ENCODE measurements at regions not wholly inside any gene's neighbourhood (a gene's known extent, or its start where the extent isn't known, plus 50 kb on each side); places are given as distances from the start of the nearest gene placed in this dataset.

- Mint-ChIP-seq H3K27me3 (ENCODE audit: low read depth, unreplicated experiment) (no peaks in the 10 kb centered on the region), H3K27ac (ENCODE audit: unreplicated experiment) (no peak overlapping the region), H3K4me3 (ENCODE audit: unreplicated experiment) (no peak overlapping the region), H3K36me3 (ENCODE audit: low read depth, unreplicated experiment) (no peaks in the 10 kb centered on the region), H3K4me1 (ENCODE audit: low read depth, unreplicated experiment) (no peaks in the 10 kb centered on the region), H3K9me3 (ENCODE audit: unreplicated experiment) (no peaks in the 10 kb centered on the region)
- Histone ChIP-seq H3K4me3 (ENCODE audit: insufficient read depth, low read depth, low read length) (no peak overlapping the region), H3K36me3 (ENCODE audit: insufficient read depth, low read length) (no peaks in the 10 kb centered on the region), H3K9me3 (ENCODE audit: insufficient read depth, low read depth, low read length) (peaks cover 3% of the 10 kb centered on the region), H3K79me2 (ENCODE audit: insufficient read depth, low read length) (no peaks in the 10 kb centered on the region), H3K9ac (ENCODE audit: low read length) (no peak overlapping the region), H3K27me3 (ENCODE audit: insufficient read depth, low read length) (no peaks in the 10 kb centered on the region), H4K20me1 (ENCODE audit: insufficient read depth, low read length) (no peaks in the 10 kb centered on the region), H3K4me1 (ENCODE audit: insufficient read depth, low read length) (no peaks in the 10 kb centered on the region), H3K27ac (ENCODE audit: low read depth, low read length) (no peak overlapping the region), H2AFZ (ENCODE audit: low read depth, low read length) (no peak overlapping the region), H3K4me2 (ENCODE audit: low read length) (no peak overlapping the region)
- no peak for FAIRE-seq
- TF ChIP-seq EZH2 (IDR thresholded peaks at IDR 0.05; ENCODE audit: insufficient read depth, low read length) = no peak
- no peak for TF ChIP-seq CTCF (IDR thresholded peaks at IDR 0.05; ENCODE audit: insufficient read depth, low read depth, low read length)
- DNase-seq (ENCODE audit: low read depth) = no peak
These were observed 742.1 kb upstream of the MANEA start for GRCh38 chr6:94835264-94835663.

- Mint-ChIP-seq H3K4me1 (ENCODE audit: low read depth, unreplicated experiment) (no peaks in the 10 kb centered on the region), H3K27me3 (ENCODE audit: low read depth, unreplicated experiment) (no peaks in the 10 kb centered on the region), H3K4me3 (ENCODE audit: unreplicated experiment) (no peak overlapping the region), H3K27ac (ENCODE audit: unreplicated experiment) (no peak overlapping the region), H3K36me3 (ENCODE audit: low read depth, unreplicated experiment) (no peaks in the 10 kb centered on the region), H3K9me3 (ENCODE audit: unreplicated experiment) (no peaks in the 10 kb centered on the region)
- Histone ChIP-seq H3K79me2 (ENCODE audit: insufficient read depth, low read length) (no peaks in the 10 kb centered on the region), H3K4me1 (ENCODE audit: insufficient read depth, low read length) (no peaks in the 10 kb centered on the region), H3K9me3 (ENCODE audit: insufficient read depth, low read depth, low read length) (peaks cover 2% of the 10 kb centered on the region), H3K27me3 (ENCODE audit: insufficient read depth, low read length) (no peaks in the 10 kb centered on the region), H2AFZ (ENCODE audit: low read depth, low read length) (no peak overlapping the region), H3K27ac (ENCODE audit: low read depth, low read length) (no peak overlapping the region), H3K4me3 (ENCODE audit: insufficient read depth, low read depth, low read length) (no peak overlapping the region), H3K9ac (ENCODE audit: low read length) (no peak overlapping the region), H3K36me3 (ENCODE audit: insufficient read depth, low read length) (no peaks in the 10 kb centered on the region), H3K4me2 (ENCODE audit: low read length) (no peak overlapping the region), H4K20me1 (ENCODE audit: insufficient read depth, low read length) (no peaks in the 10 kb centered on the region)
- no peak for FAIRE-seq
- DNase-seq (ENCODE audit: low read depth) = no peak
- TF ChIP-seq CTCF (IDR thresholded peaks at IDR 0.05; ENCODE audit: insufficient read depth, low read depth, low read length) (no peak), EZH2 (IDR thresholded peaks at IDR 0.05; ENCODE audit: insufficient read depth, low read length) (no peak)
These were observed 763.5 kb upstream of the MANEA start for GRCh38 chr6:94813806-94814205.

GRCh38 chr6:94801344-94801743 lies 776.0 kb upstream of the MANEA start:
- no peak for TF ChIP-seq EZH2 (IDR thresholded peaks at IDR 0.05; ENCODE audit: insufficient read depth, low read length)
- no peak for TF ChIP-seq CTCF (IDR thresholded peaks at IDR 0.05; ENCODE audit: insufficient read depth, low read depth, low read length)
- DNase-seq (ENCODE audit: low read depth) = no peak
- no peaks in the 10 kb centered on the region for H3K4me1 Mint-ChIP-seq (ENCODE audit: low read depth, unreplicated experiment)

More at GRCh38 chr6:94801344-94801743, 776.0 kb upstream of the MANEA start:
- H3K79me2 ChIP-seq (ENCODE audit: insufficient read depth, low read length) = no peaks in the 10 kb centered on the region
- Mint-ChIP-seq H3K27me3 (ENCODE audit: low read depth, unreplicated experiment) (no peaks in the 10 kb centered on the region), H3K4me3 (ENCODE audit: unreplicated experiment) (no peak overlapping the region), H3K36me3 (ENCODE audit: low read depth, unreplicated experiment) (no peaks in the 10 kb centered on the region), H3K27ac (ENCODE audit: unreplicated experiment) (no peak overlapping the region), H3K9me3 (ENCODE audit: unreplicated experiment) (no peaks in the 10 kb centered on the region)
- H3K4me3 ChIP-seq (ENCODE audit: insufficient read depth, low read depth, low read length) = no peak overlapping the region
- no peak overlapping the region for H3K9ac ChIP-seq (ENCODE audit: low read length)
- H2AFZ ChIP-seq (ENCODE audit: low read depth, low read length) = no peak overlapping the region
- H4K20me1 ChIP-seq (ENCODE audit: insufficient read depth, low read length) = no peaks in the 10 kb centered on the region
- FAIRE-seq = no peak
- no peak overlapping the region for H3K4me2 ChIP-seq (ENCODE audit: low read length)
- H3K27ac ChIP-seq (ENCODE audit: low read depth, low read length) = no peak overlapping the region
- no peaks in the 10 kb centered on the region for H3K27me3 ChIP-seq (ENCODE audit: insufficient read depth, low read length)
- no peaks in the 10 kb centered on the region for H3K9me3 ChIP-seq (ENCODE audit: insufficient read depth, low read depth, low read length)
- H3K4me1 ChIP-seq (ENCODE audit: insufficient read depth, low read length) = no peaks in the 10 kb centered on the region
- H3K36me3 ChIP-seq (ENCODE audit: insufficient read depth, low read length) = no peaks in the 10 kb centered on the region

Measured in astrocyte (in vitro differentiated cells and primary cell).